HepG2 (cell line): ENCODE measurements at regions not wholly inside any gene's neighbourhood (a gene's known extent, or its start where the extent isn't known, plus 50 kb on each side); places are given as distances from the start of the nearest gene placed in this dataset.

ENCODE experiments used
- ETV5 ChIP-seq: IDR thresholded peaks from 2 replicates; pipeline ENCODE4 v1.6.1; 2018; ENCODE audit warnings: missing biosample characterization, missing genetic modification reagents, inconsistent platforms, borderline replicate concordance
- SMAD1 ChIP-seq: sonication (generic); formaldehyde crosslinking; IDR thresholded peaks from 2 replicates; pipeline ENCODE4 v1.4.0; 2020; ENCODE audit warnings: missing genetic modification reagents, low read depth, mild to moderate bottlenecking, borderline replicate concordance

DNA sequence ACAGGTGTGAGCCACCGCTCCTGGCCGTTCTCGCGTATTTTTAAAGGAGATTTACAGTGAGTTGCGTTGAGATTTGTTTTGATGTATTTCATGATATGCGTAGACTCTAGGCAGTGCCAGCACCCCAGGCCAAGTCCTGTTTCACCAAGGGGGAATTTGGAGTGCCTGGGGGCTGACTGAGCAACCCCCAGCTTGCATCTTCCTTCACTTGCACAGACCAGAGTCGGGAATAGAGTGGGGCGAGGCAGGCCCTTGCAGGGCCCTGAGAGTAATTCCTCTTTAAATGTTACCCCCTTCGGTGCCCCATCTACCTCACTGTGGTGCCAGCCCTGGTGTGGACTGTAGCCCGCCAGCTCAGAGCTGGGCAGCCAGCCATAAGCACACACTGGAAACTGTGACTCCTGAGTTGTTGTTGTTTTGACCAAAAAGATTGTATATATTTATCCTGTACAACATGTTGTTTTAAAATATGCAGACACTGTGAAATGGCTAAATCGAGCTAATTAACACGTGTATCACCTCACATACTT is 269.5 kb downstream of the NPHP4 start:
- TF ChIP-seq ETV5 (no peak), SMAD1 (CRISPR knock-in tag) (no peak)
